NCI-H2171 (cell line): ENCODE measurements at regions not wholly inside any gene's neighbourhood (a gene's known extent, or its start where the extent isn't known, plus 50 kb on each side); places are given as distances from the start of the nearest gene placed in this dataset.
"Not testable (repeated sequence)": the region's sequence is repeated elsewhere in the genome, so short reads cannot be mapped to it uniquely, and the experiment has no call there.

Experiments used
- DNase-seq: peaks from one replicate; lab custom pipeline; 2025; lab: John Stamatoyannopoulos, UW

DNA sequence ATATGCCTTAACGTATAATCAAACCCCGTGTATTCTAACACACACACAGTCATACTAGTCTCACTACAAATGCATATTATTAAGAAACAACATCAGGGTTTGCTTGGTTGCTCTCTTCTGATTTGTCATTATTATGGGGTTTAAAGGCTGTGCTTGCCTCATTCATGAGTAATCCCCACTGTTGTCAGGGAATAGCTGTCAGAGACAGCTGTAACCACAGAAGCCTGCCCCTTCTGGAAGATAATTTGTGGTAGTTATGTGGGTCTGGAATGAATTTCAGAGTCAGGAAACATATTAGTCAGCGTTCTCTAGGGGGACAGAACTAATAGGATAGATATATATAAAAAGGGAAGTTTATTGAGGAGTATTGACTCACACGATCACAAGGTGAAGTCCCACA is 456.9 kb upstream of the TMEM132C start:
- no peak for DNase-seq

DNA sequence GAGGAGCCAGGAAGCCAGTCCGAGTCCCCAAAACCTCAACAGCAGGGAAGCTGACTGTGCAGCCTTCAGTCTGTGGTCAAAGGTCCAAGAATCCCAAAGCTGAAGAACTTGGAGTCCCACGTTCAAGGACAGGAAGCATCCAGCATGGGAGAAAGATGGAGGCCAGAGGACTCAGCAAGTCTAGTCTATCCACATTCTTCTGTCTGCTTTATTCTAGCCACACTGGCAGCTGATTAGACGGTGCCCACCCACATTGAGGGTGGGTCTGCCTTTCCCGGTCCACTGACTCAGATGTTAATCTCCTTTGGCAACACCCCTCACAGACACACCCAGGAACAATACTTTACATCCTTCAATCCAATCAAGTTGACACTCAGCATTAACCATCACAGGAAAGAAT is 456.5 kb upstream of the TMEM132C start:
- DNase-seq, result not testable (repeated sequence)

DNA sequence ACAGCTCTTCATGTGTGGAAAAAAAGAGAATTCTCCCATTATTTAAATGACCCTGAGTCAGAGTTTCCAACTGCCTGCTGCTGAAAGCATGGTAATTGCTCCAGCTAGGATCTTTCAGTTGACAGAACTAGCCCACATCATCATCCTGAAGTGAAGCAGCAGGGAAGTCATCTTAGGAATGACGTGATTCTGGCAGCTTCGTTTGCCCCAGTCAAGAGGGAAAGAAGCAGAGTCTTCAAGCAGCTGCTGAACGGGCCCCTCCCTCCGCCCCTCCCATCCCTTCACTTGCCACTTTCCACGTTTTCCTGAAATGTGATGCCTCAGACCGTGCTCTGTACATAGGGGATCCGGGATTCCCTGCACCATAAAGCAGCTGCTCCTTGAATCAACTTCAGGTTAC is 455.0 kb upstream of the TMEM132C start:
- peak; percentile 65 for DNase-seq

DNA sequence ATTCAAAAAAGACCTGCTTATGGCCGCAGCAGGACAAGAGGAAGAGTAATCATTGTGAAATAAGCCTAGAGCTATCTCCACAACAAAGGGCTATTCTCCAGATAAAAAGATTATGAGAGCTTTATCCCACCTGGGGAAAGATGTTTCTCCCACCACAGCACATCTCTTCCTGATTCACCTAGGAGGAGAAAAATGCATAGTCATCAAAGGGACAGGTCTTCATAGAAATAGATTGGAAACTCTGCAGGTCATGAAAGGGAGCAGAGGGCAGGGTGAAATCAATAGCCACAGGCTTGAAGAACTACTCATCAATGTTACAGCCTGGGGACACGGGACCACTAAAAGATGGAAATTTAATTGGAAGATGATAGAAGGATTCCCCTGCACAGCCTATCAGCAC is 453.8 kb upstream of the TMEM132C start:
- no peak for DNase-seq

DNA sequence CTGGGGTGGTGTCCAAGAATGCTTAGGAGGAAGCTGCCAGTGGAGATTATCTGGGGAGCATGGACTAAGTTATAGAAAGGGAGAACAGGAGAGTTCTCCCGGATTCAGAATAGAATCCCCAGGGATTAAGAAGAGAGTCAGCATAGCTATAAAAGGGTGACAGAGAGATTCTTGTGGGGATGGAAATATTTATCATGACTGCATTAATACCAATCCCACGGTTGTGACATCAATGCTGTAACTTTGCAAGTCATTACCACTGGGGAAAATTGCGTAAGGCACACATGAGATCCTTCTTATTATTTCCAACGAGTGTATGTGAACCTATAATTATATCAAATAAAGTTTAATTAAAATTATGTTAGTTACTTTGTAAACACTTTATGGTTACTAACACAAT is 447.9 kb upstream of the TMEM132C start:
- DNase-seq, result no peak

DNA sequence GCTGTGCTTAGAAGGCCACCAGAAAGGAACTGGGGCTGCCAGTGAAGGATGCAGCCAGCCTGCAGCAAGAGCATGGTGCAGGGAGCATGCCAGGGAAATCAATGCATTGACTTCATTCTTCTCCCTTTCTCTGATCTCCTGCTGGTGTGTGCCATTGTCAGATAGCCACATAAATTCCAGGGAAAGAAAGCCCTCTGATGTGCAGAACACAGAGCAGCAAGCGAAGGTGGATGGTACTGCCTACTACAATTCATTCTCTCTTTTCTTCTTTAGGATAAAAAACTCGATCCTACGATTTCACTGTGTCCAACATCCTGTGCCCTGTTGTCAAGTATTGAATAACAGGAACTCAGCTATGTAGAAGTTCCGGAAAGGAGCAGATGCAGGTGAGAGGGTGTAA is 446.7 kb upstream of the TMEM132C start:
- no peak for DNase-seq

DNA sequence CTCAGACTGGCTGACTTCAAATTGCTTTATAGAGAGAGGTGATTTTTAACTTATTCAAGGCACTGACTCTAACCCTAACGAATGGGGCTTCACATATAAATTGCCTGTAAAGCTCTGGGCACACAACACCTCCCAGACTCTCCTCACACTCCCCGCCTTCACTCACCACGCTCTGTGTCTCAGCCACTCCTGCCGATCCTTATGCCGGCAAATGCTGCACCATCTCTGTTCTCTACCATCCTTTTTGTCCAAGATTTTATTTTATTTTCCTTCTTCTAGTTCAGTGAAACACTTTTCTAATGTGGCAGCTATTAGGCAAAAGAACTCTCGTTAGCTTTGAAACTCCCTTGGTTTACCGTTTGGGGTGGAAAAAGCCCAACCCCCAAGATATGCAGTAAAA is 446.1 kb upstream of the TMEM132C start:
- no peak for DNase-seq

DNA sequence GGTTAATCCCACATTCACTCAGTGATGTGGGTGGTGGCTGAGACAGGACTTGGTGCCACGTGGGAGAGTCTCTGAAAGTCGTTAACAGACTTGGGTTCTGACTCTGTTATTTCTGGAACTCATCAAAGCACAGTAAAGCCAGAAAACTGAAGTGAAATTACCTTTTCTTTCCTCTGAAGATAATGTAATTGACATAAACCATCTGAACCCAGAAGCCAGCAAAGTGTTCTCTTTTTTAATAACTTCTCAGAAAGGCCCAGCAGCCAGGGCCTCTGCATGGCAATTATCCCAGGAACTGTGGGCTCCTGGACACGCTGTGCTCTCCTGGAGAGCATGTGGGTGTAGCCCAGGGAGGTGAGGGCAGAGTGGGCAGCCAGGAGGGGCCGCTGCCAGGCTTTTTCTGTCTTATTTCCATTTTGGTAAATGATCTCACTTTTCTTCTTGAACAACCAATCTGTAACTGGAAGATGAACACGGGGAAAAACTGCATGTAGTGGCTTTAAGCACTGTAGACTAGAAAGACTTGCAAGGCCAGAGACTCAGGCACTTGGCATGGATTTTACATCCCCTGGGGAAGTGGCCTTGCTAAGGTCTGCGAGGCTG is 444.1 kb upstream of the TMEM132C start:
- DNase-seq, result no peak

DNA sequence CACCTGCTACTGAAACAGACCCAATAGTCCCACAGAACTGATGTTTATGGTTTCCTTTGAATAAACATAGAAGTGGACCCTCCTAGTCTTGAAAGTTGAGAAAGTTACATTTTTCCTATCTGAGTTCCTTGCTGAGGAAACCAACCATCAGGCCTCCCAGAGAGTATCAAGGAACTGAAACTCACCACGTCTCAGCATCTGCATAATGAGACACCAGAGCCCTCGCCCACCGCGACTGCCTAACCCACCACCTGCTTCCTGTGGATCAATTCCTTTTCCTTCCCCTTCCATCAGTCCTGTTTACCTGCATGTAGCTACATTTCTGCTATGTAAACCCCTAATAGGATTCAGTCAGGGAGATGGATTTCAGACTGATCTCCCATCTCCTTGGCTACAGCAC is 443.2 kb upstream of the TMEM132C start:
- DNase-seq, result no peak

DNA sequence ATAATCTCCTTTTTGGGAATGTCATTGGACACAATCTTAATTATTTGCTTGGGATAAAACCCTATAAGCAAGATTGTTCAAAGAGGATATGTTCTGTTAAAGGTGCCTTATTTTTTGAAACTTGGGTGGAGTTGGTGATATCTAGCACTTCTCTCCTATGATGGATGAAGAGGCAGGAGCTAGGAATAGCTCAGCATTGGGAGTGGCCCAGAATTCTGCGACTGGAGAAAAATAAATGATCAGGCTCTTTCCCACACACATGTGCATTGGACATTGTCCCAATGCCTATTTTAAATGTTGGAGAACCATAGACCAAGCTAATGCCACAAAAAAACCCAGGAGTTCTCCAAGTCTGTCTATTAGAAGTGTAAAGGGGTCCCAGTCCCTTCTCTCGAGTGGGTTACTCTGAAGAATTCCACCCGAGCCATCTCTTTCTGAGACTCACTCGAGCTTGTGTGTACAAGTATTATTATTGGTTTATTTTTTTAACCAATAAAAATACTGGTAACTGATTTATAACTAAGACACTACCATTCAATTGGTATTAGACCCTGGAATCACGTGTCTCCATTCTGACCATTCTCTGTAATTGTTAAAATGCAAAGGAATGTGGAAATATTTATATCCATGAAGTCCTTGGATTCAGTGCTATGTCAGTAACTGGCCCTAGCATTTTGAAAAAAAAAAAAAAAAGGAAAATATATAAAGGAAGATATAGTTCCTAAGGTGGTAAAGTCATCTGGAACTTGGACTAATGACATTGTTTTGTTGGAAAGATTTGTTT is 437.5 kb upstream of the TMEM132C start:
- no peak for DNase-seq

DNA sequence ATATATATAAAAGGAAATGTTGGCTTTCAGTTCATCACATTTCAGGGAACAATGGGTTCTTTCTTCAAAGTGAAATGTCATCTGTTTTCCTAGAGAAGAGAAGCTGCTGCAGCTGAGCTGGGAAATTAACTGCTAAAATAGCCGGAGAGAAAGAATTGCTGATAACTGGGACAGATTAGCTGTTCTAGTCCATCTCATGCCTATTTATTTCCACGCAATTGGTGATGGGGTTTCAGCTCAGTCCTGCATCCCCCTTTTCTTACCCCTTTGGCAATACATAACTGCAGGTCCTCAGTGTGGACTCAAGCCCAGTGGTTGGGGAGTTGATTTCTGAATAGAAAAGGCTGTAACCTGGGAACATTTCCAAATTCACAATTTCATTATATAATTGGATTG is 436.9 kb upstream of the TMEM132C start:
- no peak for DNase-seq

DNA sequence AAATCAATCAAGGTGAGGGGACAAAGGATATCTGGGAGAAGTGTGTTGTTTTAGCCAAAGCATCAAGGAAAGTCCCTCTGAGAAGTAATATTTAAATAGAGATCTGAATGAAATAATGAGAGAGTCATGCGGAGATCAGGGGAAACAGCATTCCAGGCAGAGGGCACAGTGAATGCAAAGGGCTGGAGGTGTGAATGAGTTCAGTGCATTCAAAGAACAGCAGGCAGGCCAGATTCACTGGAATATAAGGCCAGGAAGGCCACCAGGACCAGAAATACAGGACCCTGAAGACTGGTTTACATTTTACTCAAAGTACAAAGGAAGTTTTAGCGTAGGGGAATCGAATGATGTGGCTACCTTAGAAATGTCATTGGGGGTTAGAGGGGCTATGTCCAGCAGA is 436.2 kb upstream of the TMEM132C start:
- DNase-seq, result no peak

DNA sequence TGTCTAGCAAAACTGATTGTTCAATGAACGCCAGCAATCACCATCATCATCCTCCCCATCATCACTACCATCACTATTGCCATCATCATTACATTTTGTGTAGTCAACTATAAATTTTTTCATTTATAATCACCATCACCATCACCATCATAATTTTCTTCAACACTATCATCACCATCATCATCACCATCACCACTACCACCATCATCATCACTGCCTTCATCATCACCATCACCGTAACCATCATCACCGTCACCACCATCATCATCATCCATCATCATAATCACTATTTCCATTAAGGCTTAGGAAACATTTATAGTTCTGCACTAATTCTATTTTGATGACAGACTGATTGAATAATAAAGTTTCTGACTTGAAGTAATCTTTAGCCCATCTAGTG is 434.8 kb upstream of the TMEM132C start:
- DNase-seq, result no peak

DNA sequence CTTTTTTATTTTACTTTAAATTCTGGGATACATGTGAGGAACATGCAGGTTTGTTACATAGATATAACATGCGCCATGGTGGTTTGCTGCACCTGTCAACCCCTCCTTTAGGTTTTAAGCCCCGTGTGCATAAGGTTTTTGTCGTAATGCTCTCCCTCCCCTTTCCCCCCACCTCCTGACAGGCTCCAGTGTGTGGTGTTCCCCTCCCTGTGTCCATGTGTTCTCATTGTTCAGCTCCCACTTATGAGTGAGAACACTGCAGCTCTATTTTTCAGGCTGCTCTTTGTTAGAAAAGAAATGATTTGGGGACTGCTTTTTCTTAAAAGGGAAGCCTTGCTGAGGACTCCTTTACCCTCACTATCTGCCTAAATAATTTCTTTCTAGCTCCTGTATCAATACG is 430.2 kb upstream of the TMEM132C start:
- DNase-seq, result not testable (repeated sequence)

DNA sequence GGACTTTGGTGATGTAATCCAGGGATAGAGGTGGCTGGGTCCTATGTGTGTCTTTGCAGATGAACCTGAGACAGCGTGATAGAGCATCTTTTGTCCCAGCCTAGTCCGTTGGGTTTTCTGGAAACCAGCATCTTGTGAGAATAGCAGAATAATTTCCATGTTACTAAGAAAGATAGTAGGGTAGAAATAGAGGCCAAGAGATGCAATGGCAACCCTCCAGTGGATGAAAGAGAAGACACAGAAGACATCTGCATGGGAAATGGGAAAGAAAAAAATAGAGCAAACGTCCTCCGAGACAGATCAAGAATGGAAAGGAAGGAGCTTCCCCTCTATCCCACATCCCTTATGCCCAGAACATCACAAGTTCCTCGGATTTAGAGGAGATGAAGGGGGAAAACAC is 409.3 kb upstream of the TMEM132C start:
- DNase-seq, result no peak

DNA sequence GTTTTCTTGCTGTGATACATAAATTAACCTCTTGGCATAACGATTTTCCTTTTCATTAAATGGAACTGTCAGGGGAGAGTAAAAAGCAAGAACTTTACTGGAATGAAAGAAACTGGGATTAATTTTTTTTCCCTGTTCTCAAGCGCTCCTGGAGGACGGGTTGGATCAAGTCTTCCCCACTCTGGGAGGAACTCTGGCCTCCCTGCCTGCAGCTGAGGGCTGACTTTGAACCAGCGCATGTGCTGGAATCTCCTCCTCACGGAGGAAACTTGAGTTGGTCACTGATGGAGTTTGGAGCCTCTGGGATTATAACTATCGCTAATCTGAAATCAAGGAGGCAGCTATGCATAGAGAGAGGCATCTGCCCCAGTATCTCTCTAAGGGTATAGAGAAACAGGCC is 406.4 kb upstream of the TMEM132C start:
- DNase-seq, result no peak

DNA sequence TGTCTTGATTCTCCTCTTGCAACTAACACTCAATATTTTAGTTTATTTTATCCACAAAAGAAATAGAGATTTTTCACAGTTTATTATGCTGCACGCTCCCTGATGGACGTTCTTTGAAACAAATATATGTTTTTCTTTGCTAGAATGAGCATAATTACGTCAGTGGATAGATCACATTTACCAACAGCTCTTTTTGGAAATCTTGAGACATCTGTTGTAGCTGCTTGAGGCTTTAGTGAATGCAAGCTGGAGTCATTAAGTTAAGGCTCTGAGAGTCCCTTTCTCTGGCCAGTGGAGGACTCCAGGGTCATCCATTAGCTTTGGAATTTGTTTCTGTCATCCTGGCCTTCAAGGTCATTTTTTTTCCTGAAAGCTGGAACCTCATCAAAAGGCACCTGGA is 405.6 kb upstream of the TMEM132C start:
- no peak for DNase-seq

DNA sequence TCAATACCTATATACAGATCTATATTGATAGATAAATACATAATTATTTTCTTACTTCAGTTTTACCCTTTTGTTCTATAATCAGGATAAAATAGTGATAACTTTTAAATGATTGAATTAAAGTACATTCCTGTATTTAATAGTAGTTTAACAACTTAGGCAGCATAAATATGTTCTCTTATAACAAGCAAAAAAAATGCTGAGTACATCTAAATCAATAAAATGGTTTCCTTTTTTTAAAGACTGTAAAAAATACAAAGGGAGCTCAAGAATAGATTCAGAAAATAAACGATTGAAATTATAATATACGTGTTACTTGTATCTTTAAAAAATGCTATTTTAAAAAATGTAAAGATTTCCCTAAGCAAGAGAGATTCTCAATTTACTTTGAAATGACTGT is 393.7 kb upstream of the TMEM132C start:
- no peak for DNase-seq

DNA sequence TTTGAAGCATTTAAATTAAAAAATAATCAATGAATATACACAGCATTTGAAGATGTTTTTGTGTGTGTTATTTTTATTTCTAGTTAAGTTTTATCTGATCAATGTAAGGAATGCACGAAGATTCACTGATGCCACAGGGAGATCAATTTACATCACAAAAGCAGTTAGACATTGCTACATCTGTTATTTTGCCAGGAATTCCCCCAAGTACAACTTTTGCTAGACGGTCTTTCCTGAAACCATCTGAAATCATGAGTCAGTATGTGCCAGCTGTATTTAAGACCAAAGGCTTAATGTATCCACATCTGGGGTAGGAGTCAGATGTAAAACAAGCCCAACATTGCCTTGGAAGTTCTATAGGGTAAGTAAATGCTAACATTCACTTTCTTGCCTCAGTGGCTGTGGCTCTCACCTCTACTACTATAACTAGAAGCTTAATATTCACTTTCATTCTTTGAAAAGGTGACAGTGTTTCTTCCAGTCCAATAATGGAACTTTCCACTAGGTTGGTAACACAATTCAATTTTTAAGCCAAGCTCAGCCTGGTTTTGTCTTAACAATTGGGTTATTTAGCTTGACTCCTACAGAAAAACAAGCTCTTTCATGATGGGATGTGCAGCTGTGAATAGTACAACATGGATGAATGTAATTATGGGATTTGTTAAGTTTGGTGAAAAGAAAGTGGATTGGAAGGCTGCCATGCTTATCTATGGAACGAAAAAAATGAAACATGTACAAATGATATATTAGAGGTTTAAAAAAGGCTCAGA is 385.4 kb upstream of the TMEM132C start:
- DNase-seq, result no peak

DNA sequence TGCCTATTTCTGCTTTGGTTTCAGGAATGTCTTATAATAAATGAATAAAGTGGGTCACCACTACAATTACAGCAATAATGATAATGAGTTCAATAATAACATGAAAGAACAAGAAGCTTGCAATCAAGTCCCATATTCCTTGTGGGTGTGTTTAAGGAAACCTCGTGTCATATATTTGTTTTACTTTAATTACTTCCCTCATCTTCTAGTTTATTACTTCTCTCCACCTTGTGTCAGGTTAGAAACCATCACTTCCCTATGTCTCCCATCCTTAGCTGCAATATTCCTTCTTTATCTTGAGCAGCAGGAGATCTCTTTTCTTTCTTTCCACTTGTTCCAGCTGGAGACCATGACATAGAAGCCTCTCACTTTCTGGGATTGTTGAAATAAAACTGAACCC is 384.0 kb upstream of the TMEM132C start:
- no peak for DNase-seq

DNA sequence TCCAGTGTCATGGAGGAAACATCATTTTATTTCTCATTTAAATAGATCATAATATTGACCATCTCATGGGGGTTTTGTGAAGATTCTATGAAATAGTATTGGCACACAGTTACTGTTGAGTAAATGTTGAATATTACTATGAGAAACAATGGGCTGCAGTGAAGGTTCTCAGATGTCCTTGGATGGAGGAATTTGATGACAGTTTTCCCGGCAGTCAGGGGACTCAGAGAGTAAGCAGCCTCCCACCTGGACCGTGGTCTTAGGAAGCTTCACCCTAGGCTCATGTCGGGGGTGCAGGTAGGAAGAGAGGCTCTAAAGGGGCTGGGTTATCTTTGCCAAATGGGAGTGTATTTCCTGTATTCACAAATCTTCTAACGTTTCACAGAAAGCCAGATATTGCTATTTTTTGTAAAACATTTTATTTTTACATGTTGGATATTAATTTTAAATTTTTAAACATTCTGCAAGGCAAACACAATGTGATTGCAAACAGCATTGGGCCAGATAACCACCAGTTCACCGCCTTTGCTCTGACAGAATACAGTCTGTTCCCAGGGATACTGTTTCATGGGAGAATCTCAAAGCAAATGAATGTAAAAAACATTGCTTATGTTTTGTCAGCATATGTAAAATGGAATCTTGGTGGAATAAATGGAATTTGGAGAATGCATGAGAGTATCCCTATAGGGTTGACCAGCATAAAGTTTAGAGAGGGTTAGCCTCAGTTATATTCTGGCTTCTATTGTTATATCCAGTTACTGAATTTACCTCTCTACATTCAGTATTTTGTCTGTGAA is 380.8 kb upstream of the TMEM132C start:
- no peak for DNase-seq

DNA sequence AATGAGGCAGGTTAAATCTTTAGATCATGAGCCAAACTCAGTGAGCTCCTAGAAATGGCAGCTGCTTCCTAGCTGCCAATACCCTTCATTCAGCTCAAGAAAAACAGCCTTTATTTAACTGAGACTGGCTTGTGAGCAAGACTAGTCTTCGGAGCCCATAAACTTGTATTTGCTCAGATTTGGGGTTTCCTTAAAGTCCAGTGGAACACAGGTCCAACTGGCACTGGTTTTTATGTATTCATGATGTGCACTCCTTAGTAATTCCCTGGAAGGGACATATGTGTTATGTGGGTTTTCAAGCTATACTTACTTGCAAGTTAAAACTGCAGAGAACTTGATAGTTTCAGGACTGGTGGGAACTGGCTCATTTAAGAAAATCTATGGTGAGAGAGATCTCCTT is 380.1 kb upstream of the TMEM132C start:
- DNase-seq, result no peak
